ENCODE measurements at regions not wholly inside any gene's neighbourhood (a gene's known extent, or its start where the extent isn't known, plus 50 kb on each side); places are given as distances from the start of the nearest gene placed in this dataset.

GRCh38 chr5:93967923-93968322 lies 226.5 kb upstream of the POU5F2 start:
- Histone ChIP-seq H2BK5ac (ENCODE audit: low read depth, low read length) (no peak overlapping the region), H2BK20ac (ENCODE audit: low read length) (no peak overlapping the region), H3K79me2 (ENCODE audit: control insufficient read depth in 1 of 2, insufficient read depth in 2 of 2, low read length in 2 of 2) (no peaks in the 10 kb centered on the region), H2BK120ac (replicated peaks; ENCODE audit: low read depth, low read length) (no peak overlapping the region), H2BK15ac (ENCODE audit: low read length) (no peak overlapping the region), H3K4me2 (ENCODE audit: insufficient read depth in 1 of 2, low read depth in 2 of 2, low read length in 2 of 2) (no peak overlapping the region), H3K23ac (ENCODE audit: insufficient read length) (no peak overlapping the region), H3K56ac (replicated peaks; ENCODE audit: insufficient read length, low read depth, low read length) (no peak overlapping the region), H4K5ac (ENCODE audit: insufficient read length, low read depth, low read length) (no peak overlapping the region), H3K4me1 (replicated peaks in 1 of 4; ENCODE audit: control insufficient read depth in 3 of 4, insufficient read depth in 4 of 4, low read length in 3 of 4) (peaks cover 0 to 3% (median 0%) of the 10 kb centered on the region in 4 experiments; a peak in 2 of 7 replicates), H3K79me1 (ENCODE audit: low read depth, low read length) (no peaks in the 10 kb centered on the region), H3K27ac (ENCODE audit: low read depth, low read length) (no peak overlapping the region), H2BK12ac (ENCODE audit: low read depth, low read length) (no peak overlapping the region), H3K27me3 (replicated peaks in 1 of 4; ENCODE audit: control insufficient read depth in 3 of 4, extremely low read depth in 1 of 4, insufficient read depth in 3 of 4, low read length in 3 of 4) (peaks cover 0 to 7% (median 1%) of the 10 kb centered on the region in 4 experiments; a peak in 1 of 7 replicates), H3K14ac (ENCODE audit: insufficient read length) (no peak overlapping the region), H4K20me1 (replicated peaks in 1 of 2; ENCODE audit: control insufficient read depth in 1 of 2, insufficient read depth in 2 of 2, low read length in 2 of 2) (no peaks in the 10 kb centered on the region), H4K91ac (replicated peaks; ENCODE audit: insufficient read length, low read length) (no peak overlapping the region), H3K18ac (ENCODE audit: extremely low read depth, low read length) (no peak overlapping the region), H3K36me3 (ENCODE audit: control insufficient read depth in 2 of 4, insufficient read depth in 4 of 4, low read length in 3 of 4) (no peaks in the 10 kb centered on the region), H2AK5ac (ENCODE audit: low read depth, low read length) (no peak overlapping the region), H2AFZ (ENCODE audit: low read length) (no peak overlapping the region), H3K4ac (replicated peaks; ENCODE audit: insufficient read length, low read depth, low read length) (no peak overlapping the region), H3K9ac (replicated peaks in 1 of 4; ENCODE audit: extremely low read depth in 1 of 4, low read depth in 3 of 4, low read length in 3 of 4) (peak overlapping the region in 1 of 4 experiments; percentile 8; a peak in 1 of 7 replicates), H4K8ac (ENCODE audit: extremely low read depth, insufficient read depth, low read length) (no peak overlapping the region), H3K9me3 (ENCODE audit: insufficient read depth in 2 of 2, low read depth in 1 of 2, low read length in 1 of 2) (peaks cover 0 to 2% of the 10 kb centered on the region in 2 experiments; a peak in 1 of 4 replicates), H3K4me3 (ENCODE audit: extremely low read depth in 1 of 4, insufficient read depth in 2 of 4, low read depth in 3 of 4, low read length in 4 of 4) (no peak overlapping the region), H3K23me2 (ENCODE audit: low read depth, low read length) (no peaks in the 10 kb centered on the region)
- FAIRE-seq: no peak
- no peak for TF ChIP-seq BACH1 (IDR thresholded peaks at IDR 0.05; ENCODE audit: low read length)
- TF ChIP-seq BCL11A (IDR thresholded peaks at IDR 0.05; ENCODE audit: low read depth in 2 of 2, low read length in 2 of 2): no peak
- TF ChIP-seq CHD2 (IDR thresholded peaks at IDR 0.05; ENCODE audit: low read length): no peak
- no peak for TF ChIP-seq KDM4A (IDR thresholded peaks at IDR 0.05; ENCODE audit: low read depth, low read length, severe bottlenecking)
- TF ChIP-seq KDM5A (IDR thresholded peaks at IDR 0.05; ENCODE audit: low read length): no peak
- no peak for TF ChIP-seq RBBP5 (IDR thresholded peaks at IDR 0.05; ENCODE audit: borderline replicate concordance, low read depth, low read length)
- TF ChIP-seq EGR1 (IDR thresholded peaks at IDR 0.05; ENCODE audit: borderline replicate concordance, low read depth, low read length): no peak
- no peak for TF ChIP-seq TAF1 (IDR thresholded peaks at IDR 0.05; ENCODE audit: low read depth, low read length)
- TF ChIP-seq NRF1 (IDR thresholded peaks at IDR 0.05; ENCODE audit: low read depth, low read length): no peak
- no peak for TF ChIP-seq NANOG (IDR thresholded peaks at IDR 0.05; ENCODE audit: insufficient read depth, low read depth, low read length, poor library complexity, severe bottlenecking)
- no peak for TF ChIP-seq EP300 (IDR thresholded peaks at IDR 0.05; ENCODE audit: borderline replicate concordance in 1 of 2, low read depth in 2 of 2, low read length in 2 of 2)
- TF ChIP-seq PHF8 (conservative IDR thresholded peaks at IDR 0.05; ENCODE audit: low read depth, low read length): no peak
- POLR2A ChIA-PET (ENCODE audit: partially characterized antibody): no interaction called here
- no peak for DNase-seq (ENCODE audit: low read depth in 1 of 2, low spot score in 2 of 2)
- CTCF ChIA-PET (ENCODE audit: partially characterized antibody): interaction anchor here (0.5 to 0.8 kb wide), 2 partner anchors 13 to 359 kb away, joined by 3 read pairs; no protein-coding TSS in a partner anchor

Data from H1 (cell line).